Transverse colon (tissue), 3 donors: ENCODE measurements at regions not wholly inside any gene's neighbourhood (a gene's known extent, or its start where the extent isn't known, plus 50 kb on each side); places are given as distances from the start of the nearest gene placed in this dataset.

ENCODE experiments used
- CTCF ChIP-seq, 5 experiments: fragments of 200-600 bp in 3 of 5; fragments of 450-650 bp in 2 of 5; sonication (generic) in 3 of 5; IDR thresholded peaks; 1 replicate in 2 of 5; 2 replicates in 3 of 5; pipeline ENCODE4 v1.5.1; 2016 to 2017; ENCODE audit warnings: antibody characterized with exemption in 5 of 5, inconsistent platforms in 3 of 5, mild to moderate bottlenecking in 2 of 5, moderate library complexity in 1 of 5
- EP300 ChIP-seq: sonication (generic); formaldehyde crosslinking; IDR thresholded peaks from one replicate; pipeline ENCODE4 v1.6.1; 2017; ENCODE audit warnings: antibody characterized with exemption, low read depth

GRCh38 chr4:178271386-178271785 is 829.1 kb upstream of the AGA start:
- no peak for TF ChIP-seq CTCF (IDR thresholded peaks at IDR 0.05)
- no peak for TF ChIP-seq EP300
